Stomach (tissue), 8 donors: ENCODE measurements at regions not wholly inside any gene's neighbourhood (a gene's known extent, or its start where the extent isn't known, plus 50 kb on each side); places are given as distances from the start of the nearest gene placed in this dataset.

Experiments
- DNase-seq, 2 donors: peaks; one replicate each; pipeline versions ENCODE4 v3.0.0 to v3.0.0-alpha.2; 2013 to 2019
- H3K27ac ChIP-seq, 5 donors: fragments of 200-600 bp in 4 of 5; sonication (generic) in 4 of 5; one replicate each; pipeline ENCODE4 v1.5.1; 2013 to 2019; ENCODE audit warnings: mild to moderate bottlenecking in 1 of 5, moderate library complexity in 1 of 5
- H3K27me3 ChIP-seq, 3 donors: fragments of 200-600 bp; sonication (generic); one replicate each; pipeline ENCODE4 v1.5.1; 2017 to 2019; ENCODE audit warnings: mixed run types in 1 of 3
- H3K36me3 ChIP-seq, 4 donors: fragments of 200-600 bp; sonication (generic); 1 replicate in 3 of 4; 2 replicates in 1 of 4; pipeline ENCODE4 v1.5.1; 2016 to 2019
- H3K4me1 ChIP-seq, 4 donors: fragments of 200-600 bp; sonication (generic); one replicate each; pipeline ENCODE4 v1.5.1; 2016 to 2019
- H3K4me3 ChIP-seq, 4 donors: fragments of 200-600 bp; sonication (generic) in 3 of 4; one replicate each; pipeline ENCODE4 v1.5.1; 2016 to 2019; ENCODE audit warnings: mild to moderate bottlenecking in 1 of 4
- H3K9me3 ChIP-seq, 4 donors: fragments of 200-600 bp; sonication (generic); one replicate each; pipeline ENCODE4 v1.5.1; 2016 to 2019
- EP300 ChIP-seq: sonication (generic); formaldehyde crosslinking; IDR thresholded peaks from one replicate; pipeline ENCODE4 v1.6.1; 2017; ENCODE audit warnings: antibody characterized with exemption
- POLR2A ChIP-seq, 4 donors: fragments of 450-650 bp; IDR thresholded peaks; one replicate each; pipeline ENCODE4 v1.6.1; 2016; ENCODE audit warnings: antibody characterized with exemption in 4 of 4, control low read depth in 2 of 4, mild to moderate bottlenecking in 1 of 4, moderate library complexity in 1 of 4
- POLR2AphosphoS5 ChIP-seq, 3 donors: sonication (generic); formaldehyde crosslinking; IDR thresholded peaks; one replicate each; pipeline ENCODE4 v1.6.1; 2016; ENCODE audit warnings: antibody characterized with exemption in 3 of 3
- WGBS, 5 donors: extraction: QIAGEN DNeasy Blood & Tissue Kit in 3 of 5; methylation state at CpG; one replicate each; pipeline versions ENCODE4 v1.1.5 to v1.1.7; 2013 to 2018; 5-methylcytosine and 5-hydroxymethylcytosine counted together
- intact Hi-C: fragments of 100-400 bp; cut with DNase I; formaldehyde crosslinking; loops from one replicate; pipeline ENCODE4 v1.15.1; 2023; ENCODE audit warnings: low total_unique reads
- TF ChIP-seq, protein P1 (sequence below), 7 experiments: fragments of 450-650 bp in 4 of 7; fragments of 200-600 bp in 3 of 7; sonication (generic) in 3 of 7; IDR thresholded peaks; one replicate each; pipeline ENCODE4 v1.5.1; 2016 to 2019; ENCODE audit warnings: antibody characterized with exemption in 7 of 7, control low read depth in 2 of 7, mild to moderate bottlenecking in 1 of 7
- donor health status: healthy with polysubstance abuse.
- donor health status: Bipolar disorder and iron deficiency.
- donor health status: healthy.

DNA sequence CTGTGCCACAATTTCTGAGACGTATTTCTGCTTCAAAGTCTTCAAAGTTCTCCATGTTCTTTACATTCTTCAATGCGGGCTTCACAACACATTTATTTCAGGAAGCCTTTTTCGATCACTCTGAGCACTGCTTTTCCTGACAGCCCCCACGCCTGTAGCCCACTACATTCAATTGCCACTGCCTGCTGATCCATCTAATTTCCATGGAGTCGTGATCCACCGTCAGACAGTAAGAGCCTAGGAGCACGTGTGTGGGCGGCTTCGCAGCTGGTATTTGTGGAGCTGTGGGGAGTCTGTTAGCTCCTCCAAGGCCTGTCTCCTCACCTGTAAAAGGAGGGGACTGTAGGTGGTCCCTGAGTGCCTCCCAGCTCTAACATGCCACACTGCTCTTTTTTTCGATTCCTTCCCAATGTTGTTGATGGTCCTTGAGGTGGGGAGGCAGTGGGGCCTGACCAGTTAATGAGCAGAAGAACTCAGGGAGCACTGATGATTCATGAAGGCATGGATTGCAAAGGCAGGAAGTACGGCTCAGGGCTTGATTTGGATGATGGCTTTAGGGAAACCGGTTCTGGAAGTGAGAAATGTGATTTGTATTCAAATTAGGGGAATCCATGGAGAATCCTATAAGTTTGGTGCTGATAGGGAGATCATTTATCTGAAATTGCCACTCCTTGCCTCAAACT is 401.1 kb upstream of the PODXL start:
- H3K4me3 ChIP-seq: no peak overlapping the region
- 72 to 82% (median 78%) methylated on average over 12 of the region's 12 CpGs for WGBS, 5 donors
- intact Hi-C loops: no loop called here
- H3K9me3 ChIP-seq: no peaks in the 10 kb centered on the region
- no peaks in the 10 kb centered on the region for H3K36me3 ChIP-seq
- no peak overlapping the region for H3K27ac ChIP-seq
- DNase-seq: no peak
- H3K4me1 ChIP-seq: no peaks in the 10 kb centered on the region
- H3K27me3 ChIP-seq: no peaks in the 10 kb centered on the region
- TF ChIP-seq POLR2A (IDR thresholded peaks at IDR 0.05) (no peak), POLR2AphosphoS5 (IDR thresholded peaks at IDR 0.05) (no peak), EP300 (no peak)
- TF ChIP-seq, protein P1, sequence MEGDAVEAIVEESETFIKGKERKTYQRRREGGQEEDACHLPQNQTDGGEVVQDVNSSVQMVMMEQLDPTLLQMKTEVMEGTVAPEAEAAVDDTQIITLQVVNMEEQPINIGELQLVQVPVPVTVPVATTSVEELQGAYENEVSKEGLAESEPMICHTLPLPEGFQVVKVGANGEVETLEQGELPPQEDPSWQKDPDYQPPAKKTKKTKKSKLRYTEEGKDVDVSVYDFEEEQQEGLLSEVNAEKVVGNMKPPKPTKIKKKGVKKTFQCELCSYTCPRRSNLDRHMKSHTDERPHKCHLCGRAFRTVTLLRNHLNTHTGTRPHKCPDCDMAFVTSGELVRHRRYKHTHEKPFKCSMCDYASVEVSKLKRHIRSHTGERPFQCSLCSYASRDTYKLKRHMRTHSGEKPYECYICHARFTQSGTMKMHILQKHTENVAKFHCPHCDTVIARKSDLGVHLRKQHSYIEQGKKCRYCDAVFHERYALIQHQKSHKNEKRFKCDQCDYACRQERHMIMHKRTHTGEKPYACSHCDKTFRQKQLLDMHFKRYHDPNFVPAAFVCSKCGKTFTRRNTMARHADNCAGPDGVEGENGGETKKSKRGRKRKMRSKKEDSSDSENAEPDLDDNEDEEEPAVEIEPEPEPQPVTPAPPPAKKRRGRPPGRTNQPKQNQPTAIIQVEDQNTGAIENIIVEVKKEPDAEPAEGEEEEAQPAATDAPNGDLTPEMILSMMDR (IDR thresholded peaks at IDR 0.05): no peak

- Histone ChIP-seq H3K4me1 (no peaks in the 10 kb centered on the region), H3K36me3 (no peaks in the 10 kb centered on the region), H3K9me3 (no peaks in the 10 kb centered on the region), H3K4me3 (no peak overlapping the region), H3K27ac (no peak overlapping the region), H3K27me3 (no peaks in the 10 kb centered on the region)
- 61 to 95% (median 78%) methylated on average over 1 of the region's 1 CpG for WGBS, 5 donors
- TF ChIP-seq POLR2AphosphoS5 (IDR thresholded peaks at IDR 0.05) (no peak), POLR2A (IDR thresholded peaks at IDR 0.05) (no peak), EP300 (no peak)
- TF ChIP-seq, protein P1 (IDR thresholded peaks at IDR 0.05): no peak
- intact Hi-C loops: no loop called here
- no peak for DNase-seq
These were observed 400.4 kb upstream of the PODXL start for GRCh38 chr7:131956864-131957263.

DNA sequence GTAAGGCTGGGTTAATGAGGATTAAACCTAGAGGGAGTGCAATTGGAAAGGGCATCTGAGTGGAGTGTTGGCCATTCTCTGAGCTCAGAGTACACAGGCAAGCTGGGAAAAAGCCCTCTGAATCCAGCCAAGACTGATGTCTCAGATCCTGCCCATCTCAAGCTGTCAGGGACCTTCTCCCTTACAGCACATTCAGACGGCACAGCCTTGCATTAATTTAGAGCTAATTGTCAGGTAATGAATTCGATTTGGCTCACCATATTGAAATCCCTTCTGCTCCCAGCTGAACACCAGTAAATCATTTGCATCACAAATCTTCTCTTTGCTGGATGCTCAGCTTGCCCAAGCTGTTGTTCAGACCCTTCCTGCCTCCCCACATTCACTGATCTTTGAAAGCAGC is 399.3 kb upstream of the PODXL start:
- H3K4me1 ChIP-seq: no peaks in the 10 kb centered on the region
- peaks cover 0 to 6% (median 3%) of the 10 kb centered on the region in 4 donors for H3K9me3 ChIP-seq
- no peaks in the 10 kb centered on the region for H3K27me3 ChIP-seq
- H3K36me3 ChIP-seq: no peaks in the 10 kb centered on the region
- intact Hi-C loops: no loop called here
- no peak for DNase-seq
- TF ChIP-seq, protein P1 (IDR thresholded peaks at IDR 0.05): no peak
- TF ChIP-seq POLR2AphosphoS5 (IDR thresholded peaks at IDR 0.05) (no peak), EP300 (no peak), POLR2A (IDR thresholded peaks at IDR 0.05) (no peak)
- WGBS, 5 donors: 49 to 68% (median 57%) methylated on average over 2 of the region's 2 CpGs
- H3K4me3 ChIP-seq: no peak overlapping the region
- no peak overlapping the region for H3K27ac ChIP-seq

GRCh38 chr7:131953184-131953583 is 396.8 kb upstream of the PODXL start:
- Histone ChIP-seq H3K4me3 (no peak overlapping the region), H3K9me3 (peaks cover 0 to 6% (median 3%) of the 10 kb centered on the region in 4 donors), H3K36me3 (no peaks in the 10 kb centered on the region), H3K4me1 (peaks cover 7 to 13% (median 10%) of the 10 kb centered on the region in 4 donors), H3K27me3 (no peaks in the 10 kb centered on the region), H3K27ac (no peak overlapping the region)
- DNase-seq: no peak
- intact Hi-C loops: no loop called here
- TF ChIP-seq, protein P1 (IDR thresholded peaks at IDR 0.05): no peak
- TF ChIP-seq POLR2AphosphoS5 (IDR thresholded peaks at IDR 0.05): no peak
- 58 to 83% (median 72%) methylated on average over 3 of the region's 3 CpGs for WGBS, 5 donors
